GM12878 (cell line): ENCODE measurements at regions not wholly inside any gene's neighbourhood (a gene's known extent, or its start where the extent isn't known, plus 50 kb on each side); places are given as distances from the start of the nearest gene placed in this dataset.

ENCODE experiments used
- ATAC-seq: fragments of 200-7000 bp; cut with Tn5 transposase; 3 replicates; pipeline ENCODE4 v1.9.1; 2020; ENCODE audit warnings: mild to moderate bottlenecking, moderate library complexity
- BruUV-seq: library from RNA; stranded (reverse); fragments of 400-500 nt; replicated peaks from 2 replicates; lab custom pipeline; 2021; lab: Mats Ljungman, UMichigan
- CTCF ChIA-PET: fragments of 300-600 bp; sonication (Branson Sonifier 250); formaldehyde crosslinking; extraction: SDS; loops from one replicate; lab custom pipeline; 2021; ENCODE audit warnings: inconsistent platforms; lab: Yijun Ruan, JAX
- POLR2A ChIA-PET: fragments of 350-600 bp; formaldehyde crosslinking; extraction: SDS; loops from one replicate; lab custom pipeline; 2021; ENCODE audit warnings: inconsistent platforms; lab: Charles Lee
- RAD21 ChIA-PET: fragments of 300-600 bp; sonication (Branson Sonifier 250); formaldehyde crosslinking; loops from one replicate; lab custom pipeline; 2023; ENCODE audit warnings: antibody characterized with exemption; ENCODE audit not compliant: unreplicated experiment; lab: Charles Lee
- SMC1A ChIA-PET: fragments of 300-600 bp; sonication (Branson Sonifier 250); formaldehyde crosslinking; loops from one replicate; lab custom pipeline; 2023; ENCODE audit not compliant: unreplicated experiment, uncharacterized antibody; lab: Charles Lee
- DNase-seq: peaks from one replicate; pipeline ENCODE4 v3.0.0-alpha.2; 2011; ENCODE audit warnings: low read depth, low spot score
- FAIRE-seq: peaks from 3 replicates; lab custom pipeline; 2011; peaks lifted over from hg19 to GRCh38; lab: Jason Lieb, UNC
- H2AFZ ChIP-seq: 2 replicates; pipeline ENCODE4 v1.6.0; 2011; ENCODE audit warnings: low read depth, low read length, control low read depth; ENCODE audit not compliant: control insufficient read depth
- H3K27ac ChIP-seq: 2 replicates; pipeline ENCODE4 v1.5.1; 2011; ENCODE audit warnings: control low read depth; ENCODE audit not compliant: control insufficient read depth, insufficient read depth
- H3K27me3 ChIP-seq, 2 experiments: replicated peaks in 1 of 2; 2 replicates each; pipeline versions ENCODE4 v1.6.0 to v1.6.1; 2011; ENCODE audit warnings: low read length in 1 of 2; ENCODE audit not compliant: control insufficient read depth in 2 of 2, insufficient read depth in 2 of 2
- H3K36me3 ChIP-seq, 2 experiments: 2 replicates each; pipeline ENCODE4 v1.5.1; 2011; ENCODE audit warnings: low read length in 1 of 2; ENCODE audit not compliant: control insufficient read depth in 2 of 2, insufficient read depth in 2 of 2
- H3K4me1 ChIP-seq: 2 replicates; pipeline ENCODE4 v1.6.1; 2011; ENCODE audit warnings: mild to moderate bottlenecking, low read length, moderate library complexity, mixed read lengths; ENCODE audit not compliant: control insufficient read depth, insufficient read depth
- H3K4me2 ChIP-seq: 2 replicates; pipeline ENCODE4 v1.6.0; 2011; ENCODE audit warnings: control low read depth; ENCODE audit not compliant: control insufficient read depth, insufficient read depth
- H3K4me3 ChIP-seq: fragments of 200-600 bp; sonication (generic); 2 replicates; pipeline ENCODE4 v1.5.1; 2016
- H3K79me2 ChIP-seq: 2 replicates; pipeline ENCODE4 v1.6.0; 2011; ENCODE audit warnings: low read length; ENCODE audit not compliant: control insufficient read depth, insufficient read depth
- H3K9ac ChIP-seq: 2 replicates; pipeline ENCODE4 v1.8.0; 2011; ENCODE audit warnings: low read length, control low read depth, mixed read lengths; ENCODE audit not compliant: control insufficient read depth, insufficient read depth
- H3K9me3 ChIP-seq: replicated peaks from 3 replicates; pipeline ENCODE4 v1.5.1; 2011; ENCODE audit warnings: mild to moderate bottlenecking, low read length; ENCODE audit not compliant: control insufficient read depth, insufficient read depth
- H4K20me1 ChIP-seq: 2 replicates; pipeline ENCODE4 v1.6.0; 2011; ENCODE audit not compliant: control insufficient read depth, insufficient read depth
- BACH1 ChIP-seq: fragments of 450-650 bp; IDR thresholded peaks from 2 replicates; pipeline ENCODE4 v1.6.1; 2017; ENCODE audit warnings: mild to moderate bottlenecking, borderline replicate concordance
- FOXK2 ChIP-seq: fragments of 450-650 bp; IDR thresholded peaks from 2 replicates; pipeline ENCODE4 v1.6.1; 2017; ENCODE audit warnings: mild to moderate bottlenecking, moderate library complexity
- IKZF1 ChIP-seq: fragments of 450-650 bp; conservative IDR thresholded peaks from 2 replicates; pipeline ENCODE4 v1.6.1; 2017; ENCODE audit warnings: antibody characterized with exemption, mild to moderate bottlenecking
- KAT2A ChIP-seq: conservative IDR thresholded peaks from 2 replicates; pipeline ENCODE4 v1.6.1; 2011; ENCODE audit warnings: low read depth, low read length; ENCODE audit not compliant: control insufficient read depth
- KLF5 ChIP-seq: fragments of 450-650 bp; IDR thresholded peaks from 2 replicates; pipeline ENCODE4 v1.6.1; 2014; ENCODE audit warnings: mild to moderate bottlenecking; ENCODE audit not compliant: partially characterized antibody
- LARP7 ChIP-seq: fragments of 450-650 bp; IDR thresholded peaks from 2 replicates; pipeline ENCODE4 v1.6.1; 2017; ENCODE audit warnings: mild to moderate bottlenecking
- NFXL1 ChIP-seq: fragments of 450-650 bp; IDR thresholded peaks from 2 replicates; pipeline ENCODE4 v1.6.1; 2017; ENCODE audit warnings: antibody characterized with exemption, mild to moderate bottlenecking, borderline replicate concordance
- PML ChIP-seq: IDR thresholded peaks from 2 replicates; pipeline ENCODE4 v1.6.1; 2012; ENCODE audit warnings: low read length, inconsistent platforms
- POU2F2 ChIP-seq: IDR thresholded peaks from 3 replicates; pipeline ENCODE4 v1.6.1; 2011; ENCODE audit warnings: low read depth, mild to moderate bottlenecking, low read length, borderline replicate concordance
- RCOR1 ChIP-seq: conservative IDR thresholded peaks from 2 replicates; pipeline ENCODE4 v1.6.1; 2012; ENCODE audit warnings: low read depth, low read length, improper control_type of control experiment
- SIX5 ChIP-seq: IDR thresholded peaks from 2 replicates; pipeline ENCODE4 v1.6.1; 2011; ENCODE audit warnings: mild to moderate bottlenecking, low read depth, low read length, moderate library complexity; ENCODE audit not compliant: severe bottlenecking
- SMARCA5 ChIP-seq: fragments of 450-650 bp; IDR thresholded peaks from 2 replicates; pipeline ENCODE4 v1.6.1; 2017; ENCODE audit warnings: mild to moderate bottlenecking
- ZNF217 ChIP-seq: fragments of 450-650 bp; IDR thresholded peaks from 2 replicates; pipeline ENCODE4 v1.6.1; 2017; ENCODE audit warnings: antibody characterized with exemption, mild to moderate bottlenecking
- WGBS: methylation state at CpG from one replicate; pipeline ENCODE4 v1.1.6; 2016; ENCODE audit warnings: low lambda C conversion rate; ENCODE audit not compliant: insufficient replicate concordance, insufficient coverage; ENCODE audit errors: missing lambda C conversion rate; 5-methylcytosine and 5-hydroxymethylcytosine counted together
- in situ Hi-C: fragments of 300-500 bp; cut with MboI; formaldehyde crosslinking; loops from 9 replicates; pipeline ENCODE4 v1.14.3; 2018; ENCODE audit warnings: mixed read lengths
- intact Hi-C: fragments of 100-400 bp; cut with micrococcal nuclease; formaldehyde crosslinking; loops from one replicate; pipeline ENCODE4 v1.14.2; 2022; ENCODE audit not compliant: unreplicated experiment
- TF ChIP-seq, protein P1 (sequence below): IDR thresholded peaks from 2 replicates; pipeline ENCODE4 v1.6.1; 2012; ENCODE audit warnings: improper control_type of control experiment, low read depth, low read length; ENCODE audit not compliant: insufficient replicate concordance
- TF ChIP-seq, protein P2 (sequence below): IDR thresholded peaks from 2 replicates; pipeline ENCODE4 v1.6.1; 2011; ENCODE audit warnings: low read depth, low read length, improper control_type of control experiment, borderline replicate concordance
- TF ChIP-seq, protein P3 (sequence below): fragments of 450-650 bp; IDR thresholded peaks from 2 replicates; pipeline ENCODE4 v1.6.1; 2017; ENCODE audit warnings: mild to moderate bottlenecking, low read depth, inconsistent platforms; ENCODE audit not compliant: poor library complexity, severe bottlenecking

DNA sequence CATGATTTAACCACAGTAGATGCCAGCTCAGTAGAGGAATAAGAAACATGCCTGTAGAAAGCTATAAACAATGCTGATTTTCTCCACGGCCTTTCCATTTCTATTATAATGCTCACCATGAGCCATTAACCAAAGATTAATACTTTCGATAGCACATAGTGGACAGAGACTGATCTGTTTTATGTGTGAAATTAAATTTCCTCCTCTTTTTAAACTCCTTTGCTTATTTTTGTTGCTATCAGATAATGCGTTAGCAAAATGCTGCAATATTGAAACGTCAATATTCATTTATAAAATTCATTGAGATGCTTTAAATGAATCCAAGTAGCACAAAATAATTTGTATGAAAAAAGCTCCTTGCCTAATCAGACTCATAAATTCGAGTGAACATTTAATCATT lies 1807.9 kb downstream of the MRPL39 start (continued):
- TF ChIP-seq, protein P1, sequence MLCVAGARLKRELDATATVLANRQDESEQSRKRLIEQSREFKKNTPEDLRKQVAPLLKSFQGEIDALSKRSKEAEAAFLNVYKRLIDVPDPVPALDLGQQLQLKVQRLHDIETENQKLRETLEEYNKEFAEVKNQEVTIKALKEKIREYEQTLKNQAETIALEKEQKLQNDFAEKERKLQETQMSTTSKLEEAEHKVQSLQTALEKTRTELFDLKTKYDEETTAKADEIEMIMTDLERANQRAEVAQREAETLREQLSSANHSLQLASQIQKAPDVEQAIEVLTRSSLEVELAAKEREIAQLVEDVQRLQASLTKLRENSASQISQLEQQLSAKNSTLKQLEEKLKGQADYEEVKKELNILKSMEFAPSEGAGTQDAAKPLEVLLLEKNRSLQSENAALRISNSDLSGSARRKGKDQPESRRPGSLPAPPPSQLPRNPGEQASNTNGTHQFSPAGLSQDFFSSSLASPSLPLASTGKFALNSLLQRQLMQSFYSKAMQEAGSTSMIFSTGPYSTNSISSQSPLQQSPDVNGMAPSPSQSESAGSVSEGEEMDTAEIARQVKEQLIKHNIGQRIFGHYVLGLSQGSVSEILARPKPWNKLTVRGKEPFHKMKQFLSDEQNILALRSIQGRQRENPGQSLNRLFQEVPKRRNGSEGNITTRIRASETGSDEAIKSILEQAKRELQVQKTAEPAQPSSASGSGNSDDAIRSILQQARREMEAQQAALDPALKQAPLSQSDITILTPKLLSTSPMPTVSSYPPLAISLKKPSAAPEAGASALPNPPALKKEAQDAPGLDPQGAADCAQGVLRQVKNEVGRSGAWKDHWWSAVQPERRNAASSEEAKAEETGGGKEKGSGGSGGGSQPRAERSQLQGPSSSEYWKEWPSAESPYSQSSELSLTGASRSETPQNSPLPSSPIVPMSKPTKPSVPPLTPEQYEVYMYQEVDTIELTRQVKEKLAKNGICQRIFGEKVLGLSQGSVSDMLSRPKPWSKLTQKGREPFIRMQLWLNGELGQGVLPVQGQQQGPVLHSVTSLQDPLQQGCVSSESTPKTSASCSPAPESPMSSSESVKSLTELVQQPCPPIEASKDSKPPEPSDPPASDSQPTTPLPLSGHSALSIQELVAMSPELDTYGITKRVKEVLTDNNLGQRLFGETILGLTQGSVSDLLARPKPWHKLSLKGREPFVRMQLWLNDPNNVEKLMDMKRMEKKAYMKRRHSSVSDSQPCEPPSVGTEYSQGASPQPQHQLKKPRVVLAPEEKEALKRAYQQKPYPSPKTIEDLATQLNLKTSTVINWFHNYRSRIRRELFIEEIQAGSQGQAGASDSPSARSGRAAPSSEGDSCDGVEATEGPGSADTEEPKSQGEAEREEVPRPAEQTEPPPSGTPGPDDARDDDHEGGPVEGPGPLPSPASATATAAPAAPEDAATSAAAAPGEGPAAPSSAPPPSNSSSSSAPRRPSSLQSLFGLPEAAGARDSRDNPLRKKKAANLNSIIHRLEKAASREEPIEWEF: no peak
- no peak for TF ChIP-seq BACH1
- TF ChIP-seq IKZF1: no peak
- no peak for TF ChIP-seq FOXK2
- no peak for TF ChIP-seq KAT2A
- TF ChIP-seq, protein P2, sequence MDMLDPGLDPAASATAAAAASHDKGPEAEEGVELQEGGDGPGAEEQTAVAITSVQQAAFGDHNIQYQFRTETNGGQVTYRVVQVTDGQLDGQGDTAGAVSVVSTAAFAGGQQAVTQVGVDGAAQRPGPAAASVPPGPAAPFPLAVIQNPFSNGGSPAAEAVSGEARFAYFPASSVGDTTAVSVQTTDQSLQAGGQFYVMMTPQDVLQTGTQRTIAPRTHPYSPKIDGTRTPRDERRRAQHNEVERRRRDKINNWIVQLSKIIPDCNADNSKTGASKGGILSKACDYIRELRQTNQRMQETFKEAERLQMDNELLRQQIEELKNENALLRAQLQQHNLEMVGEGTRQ: no peak
- no peak for TF ChIP-seq ZNF217
- no peak for TF ChIP-seq LARP7

DNA sequence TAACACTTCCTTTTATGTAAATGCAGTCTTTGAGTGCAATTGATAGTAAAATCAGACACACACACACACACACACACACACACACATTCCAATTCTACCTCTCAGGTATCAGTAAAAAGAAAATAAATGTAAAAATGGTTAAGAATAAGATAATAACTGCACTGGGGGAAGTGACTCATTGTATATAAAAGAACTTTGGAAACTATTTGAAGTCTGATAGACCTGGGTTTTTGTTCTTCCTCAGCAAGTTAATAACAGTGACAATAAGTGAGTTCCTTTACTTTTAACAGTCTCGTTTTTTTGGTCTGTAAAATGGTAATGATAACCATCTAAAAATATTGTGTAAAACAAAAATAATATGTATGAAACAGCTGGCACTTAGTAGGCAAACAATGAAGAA lies 1815.0 kb downstream of the MRPL39 start:
- 0% methylated on average over 1 of the region's 1 CpG for WGBS
- Histone ChIP-seq H3K9ac (no peak overlapping the region), H3K4me2 (no peak overlapping the region), H3K4me3 (no peak overlapping the region), H3K27ac (no peak overlapping the region), H3K9me3 (no peaks in the 10 kb centered on the region), H3K79me2 (no peaks in the 10 kb centered on the region), H2AFZ (no peak overlapping the region), H3K4me1 (no peaks in the 10 kb centered on the region), H3K36me3 (no peaks in the 10 kb centered on the region), H4K20me1 (no peaks in the 10 kb centered on the region), H3K27me3 (no peaks in the 10 kb centered on the region)
- POLR2A ChIA-PET: no interaction called here
- no peak for FAIRE-seq
- intact Hi-C loops (no loop called here), in situ Hi-C loops (no loop called here)
- SMC1A ChIA-PET: no interaction called here
- CTCF ChIA-PET: no interaction called here
- no TSS peak for BruUV-seq
- no peak for DNase-seq
- RAD21 ChIA-PET: no interaction called here
- ATAC-seq: no peak
- TF ChIP-seq SIX5 (no peak), NFXL1 (no peak), POU2F2 (no peak), PML (no peak), SMARCA5 (no peak), RCOR1 (no peak), KLF5 (no peak)
- TF ChIP-seq, protein P3, sequence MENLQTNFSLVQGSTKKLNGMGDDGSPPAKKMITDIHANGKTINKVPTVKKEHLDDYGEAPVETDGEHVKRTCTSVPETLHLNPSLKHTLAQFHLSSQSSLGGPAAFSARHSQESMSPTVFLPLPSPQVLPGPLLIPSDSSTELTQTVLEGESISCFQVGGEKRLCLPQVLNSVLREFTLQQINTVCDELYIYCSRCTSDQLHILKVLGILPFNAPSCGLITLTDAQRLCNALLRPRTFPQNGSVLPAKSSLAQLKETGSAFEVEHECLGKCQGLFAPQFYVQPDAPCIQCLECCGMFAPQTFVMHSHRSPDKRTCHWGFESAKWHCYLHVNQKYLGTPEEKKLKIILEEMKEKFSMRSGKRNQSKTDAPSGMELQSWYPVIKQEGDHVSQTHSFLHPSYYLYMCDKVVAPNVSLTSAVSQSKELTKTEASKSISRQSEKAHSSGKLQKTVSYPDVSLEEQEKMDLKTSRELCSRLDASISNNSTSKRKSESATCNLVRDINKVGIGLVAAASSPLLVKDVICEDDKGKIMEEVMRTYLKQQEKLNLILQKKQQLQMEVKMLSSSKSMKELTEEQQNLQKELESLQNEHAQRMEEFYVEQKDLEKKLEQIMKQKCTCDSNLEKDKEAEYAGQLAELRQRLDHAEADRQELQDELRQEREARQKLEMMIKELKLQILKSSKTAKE: no peak
